A673 (cell line): ENCODE measurements at regions not wholly inside any gene's neighbourhood (a gene's known extent, or its start where the extent isn't known, plus 50 kb on each side); places are given as distances from the start of the nearest gene placed in this dataset.

Source experiments
- BruUV-seq: library from RNA; stranded (reverse); fragments of 400-500 nt; replicated peaks from 2 replicates; lab custom pipeline; 2021; lab: Mats Ljungman, UMichigan
- CTCF ChIA-PET: fragments of 300-600 bp; sonication (Branson Sonifier 250); formaldehyde crosslinking; loops from one replicate; lab custom pipeline; 2022; ENCODE audit warnings: antibody characterized with exemption; lab: Charles Lee
- POLR2A ChIA-PET: fragments of 300-600 bp; sonication (Branson Sonifier 250); formaldehyde crosslinking; loops from one replicate; lab custom pipeline; 2022; ENCODE audit warnings: antibody characterized with exemption; ENCODE audit not compliant: low non-redundant PET; lab: Charles Lee
- DNase-seq: peaks from one replicate; pipeline ENCODE4 v3.0.0-alpha.2; 2015; ENCODE audit warnings: low spot score
- H3K27ac ChIP-seq: fragments of 200-600 bp; sonication (generic); 2 replicates; pipeline ENCODE4 v1.5.1; 2016; ENCODE audit warnings: mixed run types, low read depth, mild to moderate bottlenecking, mixed read lengths, antibody characterized with exemption, low read length; ENCODE audit not compliant: poor library complexity, severe bottlenecking
- H3K27me3 ChIP-seq: fragments of 200-600 bp; sonication (generic); replicated peaks from 2 replicates; pipeline ENCODE4 v1.6.1; 2017; ENCODE audit warnings: mixed run types, low read depth, mild to moderate bottlenecking, mixed read lengths, antibody characterized with exemption, low read length; ENCODE audit not compliant: insufficient read depth, poor library complexity
- H3K36me3 ChIP-seq: fragments of 200-600 bp; sonication (generic); 2 replicates; pipeline ENCODE4 v1.6.1; 2016; ENCODE audit warnings: mixed run types, mild to moderate bottlenecking, mixed read lengths, antibody characterized with exemption, low read length; ENCODE audit not compliant: insufficient read depth, poor library complexity, severe bottlenecking
- H3K4me1 ChIP-seq: fragments of 200-600 bp; sonication (generic); 2 replicates; pipeline ENCODE4 v1.6.1; 2017; ENCODE audit warnings: mixed run types, mild to moderate bottlenecking, mixed read lengths, antibody characterized with exemption, low read length; ENCODE audit not compliant: insufficient read depth, poor library complexity, severe bottlenecking
- H3K4me3 ChIP-seq: fragments of 200-600 bp; sonication (generic); 2 replicates; pipeline ENCODE4 v1.5.1; 2016; ENCODE audit warnings: low read depth, mixed run types, mild to moderate bottlenecking, mixed read lengths, low read length; ENCODE audit not compliant: poor library complexity, severe bottlenecking
- H3K9me3 ChIP-seq: fragments of 200-600 bp; sonication (generic); 2 replicates; pipeline ENCODE4 v1.6.1; 2016; ENCODE audit warnings: mixed run types, low read depth, mild to moderate bottlenecking, mixed read lengths, antibody characterized with exemption, low read length; ENCODE audit not compliant: poor library complexity, severe bottlenecking
- CTCF ChIP-seq: fragments of 300-800, 200-600 bp; sonication (generic); conservative IDR thresholded peaks from 2 replicates; pipeline ENCODE4 v1.5.1; 2017; ENCODE audit warnings: low read depth, mild to moderate bottlenecking, antibody characterized with exemption, low read length, moderate library complexity, mixed read lengths
- EZH2 ChIP-seq: fragments of 200-600 bp; sonication (generic); IDR thresholded peaks from 2 replicates; pipeline ENCODE4 v1.6.1; 2017; ENCODE audit warnings: borderline replicate concordance, low read depth, mild to moderate bottlenecking, mixed read lengths, antibody characterized with exemption, low read length; ENCODE audit not compliant: poor library complexity, severe bottlenecking
- intact Hi-C: fragments of 100-400 bp; cut with micrococcal nuclease; formaldehyde crosslinking; loops from one replicate; pipeline ENCODE4 v1.10.0; 2022; ENCODE audit not compliant: unreplicated experiment

DNA sequence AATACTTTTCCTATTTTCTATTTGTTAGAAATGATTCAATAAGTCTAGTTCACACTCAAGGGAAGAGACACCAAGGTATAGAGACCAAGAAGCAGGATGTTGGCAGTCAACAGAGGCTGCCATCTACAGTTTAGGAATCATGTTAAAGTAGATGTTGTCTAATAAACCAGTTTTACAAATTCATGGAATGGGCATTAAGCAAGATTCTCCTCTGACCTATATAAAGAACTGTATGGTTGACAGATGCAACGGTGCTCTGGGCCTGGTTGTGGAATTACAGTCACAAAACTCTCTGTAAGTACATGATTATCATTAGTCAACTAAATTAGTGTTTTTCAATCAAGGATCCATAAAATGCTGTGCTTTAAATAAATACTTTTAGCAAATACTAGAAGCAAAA lies 475.1 kb downstream of the NAV3 start:
- BruUV-seq: no TSS peak
- CTCF ChIA-PET: no interaction called here
- Histone ChIP-seq H3K27me3 (peaks cover 3% of the 10 kb centered on the region), H3K4me1 (peaks cover 7% of the 10 kb centered on the region), H3K9me3 (no peaks in the 10 kb centered on the region), H3K4me3 (no peak overlapping the region), H3K36me3 (no peaks in the 10 kb centered on the region), H3K27ac (no peak overlapping the region)
- TF ChIP-seq EZH2 (no peak), CTCF (no peak)
- no peak for DNase-seq
- POLR2A ChIA-PET: no interaction called here
- intact Hi-C loops: no loop called here

GRCh38 chr12:78306236-78306635 lies 475.5 kb downstream of the NAV3 start:
- intact Hi-C loops: no loop called here
- Histone ChIP-seq H3K4me1 (peaks cover 7% of the 10 kb centered on the region), H3K27me3 (peaks cover 3% of the 10 kb centered on the region), H3K4me3 (no peak overlapping the region), H3K36me3 (no peaks in the 10 kb centered on the region), H3K27ac (no peak overlapping the region), H3K9me3 (no peaks in the 10 kb centered on the region)
- no peak for TF ChIP-seq EZH2
- no peak for TF ChIP-seq CTCF
- BruUV-seq: no TSS peak
- ChIA-PET POLR2A (no interaction called here), CTCF (no interaction called here)
- DNase-seq: no peak

DNA sequence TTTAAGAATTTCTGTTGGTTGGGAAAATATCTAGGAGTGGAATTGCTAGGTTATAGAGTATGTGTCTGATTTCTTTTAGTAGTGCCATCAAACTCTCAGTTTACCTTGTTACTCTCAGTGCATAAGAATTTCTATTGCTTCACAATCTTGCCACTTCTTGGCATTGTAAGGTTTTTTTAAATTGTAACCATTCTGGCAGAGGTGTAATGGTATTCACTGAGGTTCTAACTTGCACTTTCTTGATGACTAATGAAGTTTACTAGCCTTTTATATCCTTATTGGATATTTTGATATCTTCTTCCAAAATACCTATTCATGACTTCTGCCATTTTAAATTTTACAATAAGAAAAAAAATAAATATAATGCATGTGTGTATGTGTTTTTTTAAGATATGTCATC lies 478.0 kb downstream of the NAV3 start:
- no peak for TF ChIP-seq EZH2
- no peak for TF ChIP-seq CTCF
- intact Hi-C loops: no loop called here
- Histone ChIP-seq H3K27ac (no peak overlapping the region), H3K4me1 (no peaks in the 10 kb centered on the region), H3K4me3 (no peak overlapping the region), H3K27me3 (peaks cover 10% of the 10 kb centered on the region), H3K9me3 (no peaks in the 10 kb centered on the region), H3K36me3 (no peaks in the 10 kb centered on the region)
- no peak for DNase-seq
- ChIA-PET CTCF (no interaction called here), POLR2A (no interaction called here)
- no TSS peak for BruUV-seq
